Loucy (cell line): ENCODE measurements at regions not wholly inside any gene's neighbourhood (a gene's known extent, or its start where the extent isn't known, plus 50 kb on each side); places are given as distances from the start of the nearest gene placed in this dataset.

Experiments used
- H2AFZ ChIP-seq: fragments of 200-600 bp; sonication (generic); 2 replicates; pipeline ENCODE4 v1.6.0; 2016; ENCODE audit warnings: antibody characterized with exemption, mild to moderate bottlenecking, low read length, moderate library complexity
- H3F3A ChIP-seq: fragments of 200-600 bp; 2 replicates; pipeline ENCODE4 v1.6.0; 2016; ENCODE audit warnings: antibody characterized with exemption, low read depth, mild to moderate bottlenecking
- H3K27me3 ChIP-seq: fragments of 200-600 bp; sonication (generic); 2 replicates; pipeline ENCODE4 v1.6.1; 2014; ENCODE audit warnings: low read length, mild to moderate bottlenecking; ENCODE audit not compliant: insufficient read depth, poor library complexity, severe bottlenecking
- H3K36me3 ChIP-seq: fragments of 200-600 bp; sonication (generic); 2 replicates; pipeline ENCODE4 v1.6.1; 2016; ENCODE audit warnings: low read length; ENCODE audit not compliant: insufficient read depth
- H3K4me1 ChIP-seq: fragments of 200-600 bp; sonication (generic); 2 replicates; pipeline ENCODE4 v1.5.1; 2014; ENCODE audit warnings: low read length, mild to moderate bottlenecking; ENCODE audit not compliant: insufficient read depth, poor library complexity, severe bottlenecking
- H3K4me2 ChIP-seq: fragments of 200-600 bp; sonication (generic); 2 replicates; pipeline ENCODE4 v1.6.0; 2014; ENCODE audit warnings: antibody characterized with exemption, low read length, low read depth, mild to moderate bottlenecking; ENCODE audit not compliant: poor library complexity, severe bottlenecking
- H3K4me3 ChIP-seq: fragments of 200-600 bp; sonication (generic); 2 replicates; pipeline ENCODE4 v1.5.1; 2014; ENCODE audit warnings: low read length, mild to moderate bottlenecking, mixed read lengths; ENCODE audit not compliant: poor library complexity, severe bottlenecking
- H3K79me2 ChIP-seq: fragments of 200-600 bp; sonication (generic); 2 replicates; pipeline ENCODE4 v1.6.1; 2014; ENCODE audit warnings: low read length; ENCODE audit not compliant: insufficient read depth
- H3K9ac ChIP-seq: fragments of 200-600 bp; sonication (generic); 2 replicates; pipeline ENCODE4 v1.6.0; 2014; ENCODE audit warnings: mild to moderate bottlenecking, low read depth, low read length, moderate library complexity; ENCODE audit not compliant: poor library complexity, severe bottlenecking
- H3K9me2 ChIP-seq: fragments of 200-600 bp; sonication (generic); replicated peaks from 2 replicates; pipeline ENCODE4 v1.6.1; 2016; ENCODE audit warnings: low read depth, low read length, mixed read lengths
- H3K9me3 ChIP-seq: fragments of 200-600 bp; sonication (generic); 2 replicates; pipeline ENCODE4 v1.6.1; 2014; ENCODE audit warnings: mild to moderate bottlenecking, antibody characterized with exemption, low read length, low read depth; ENCODE audit not compliant: insufficient read depth
- H4K20me1 ChIP-seq: fragments of 200-600 bp; sonication (generic); 2 replicates; pipeline ENCODE4 v1.6.0; 2014; ENCODE audit warnings: antibody characterized with exemption, low read length, mild to moderate bottlenecking; ENCODE audit not compliant: insufficient read depth, poor library complexity, severe bottlenecking
- CTCF ChIP-seq: fragments of 200-600 bp; sonication (generic); conservative IDR thresholded peaks from 2 replicates; pipeline ENCODE4 v1.5.1; 2014; ENCODE audit warnings: mild to moderate bottlenecking, antibody characterized with exemption, low read length
- EZH2phosphoT487 ChIP-seq: fragments of 200-600 bp; IDR thresholded peaks from 2 replicates; pipeline ENCODE4 v1.6.1; 2018; ENCODE audit warnings: antibody characterized with exemption, mild to moderate bottlenecking, moderate library complexity, borderline replicate concordance

GRCh38 chr16:26768385-26769010 lies 298.2 kb upstream of the C16orf82 start:
- TF ChIP-seq CTCF (no peak), EZH2phosphoT487 (no peak)
- Histone ChIP-seq H3K4me1 (no peaks in the 10 kb centered on the region), H3K36me3 (no peaks in the 10 kb centered on the region), H3K4me3 (no peak overlapping the region), H3K4me2 (no peak overlapping the region), H3K9me2 (no peaks in the 10 kb centered on the region), H3F3A (no peaks in the 10 kb centered on the region), H3K79me2 (no peaks in the 10 kb centered on the region), H4K20me1 (no peaks in the 10 kb centered on the region), H3K9ac (no peak overlapping the region), H2AFZ (no peak overlapping the region), H3K9me3 (no peaks in the 10 kb centered on the region), H3K27me3 (no peaks in the 10 kb centered on the region)

GRCh38 chr16:26770547-26770946 lies 296.2 kb upstream of the C16orf82 start:
- no peaks in the 10 kb centered on the region for H3F3A ChIP-seq
- no peak overlapping the region for H2AFZ ChIP-seq
- no peak overlapping the region for H3K4me3 ChIP-seq
- H3K27me3 ChIP-seq, result no peaks in the 10 kb centered on the region
- no peaks in the 10 kb centered on the region for H3K4me1 ChIP-seq
- no peaks in the 10 kb centered on the region for H4K20me1 ChIP-seq
- no peaks in the 10 kb centered on the region; the same call in 1 of the 2 replicates for H3K9me3 ChIP-seq
- no peaks in the 10 kb centered on the region for H3K36me3 ChIP-seq
- TF ChIP-seq EZH2phosphoT487, result no peak
- no peak overlapping the region for H3K9ac ChIP-seq
- H3K4me2 ChIP-seq, result no peak overlapping the region
- H3K79me2 ChIP-seq, result no peaks in the 10 kb centered on the region
- H3K9me2 ChIP-seq, result no peaks in the 10 kb centered on the region

GRCh38 chr16:26772503-26772902 lies 294.2 kb upstream of the C16orf82 start:
- no peak overlapping the region for H3K4me2 ChIP-seq

More at GRCh38 chr16:26772503-26772902, 294.2 kb upstream of the C16orf82 start:
- no peak overlapping the region for H2AFZ ChIP-seq
- H3K27me3 ChIP-seq, result no peaks in the 10 kb centered on the region
- no peaks in the 10 kb centered on the region for H3F3A ChIP-seq
- no peaks in the 10 kb centered on the region for H4K20me1 ChIP-seq
- no peak overlapping the region for H3K4me3 ChIP-seq
- no peaks in the 10 kb centered on the region for H3K4me1 ChIP-seq
- H3K79me2 ChIP-seq, result no peaks in the 10 kb centered on the region
- no peaks in the 10 kb centered on the region for H3K36me3 ChIP-seq
- no peak for TF ChIP-seq EZH2phosphoT487
- no peak for TF ChIP-seq CTCF
- H3K9ac ChIP-seq, result no peak overlapping the region
- no peaks in the 10 kb centered on the region; the same call in 1 of the 2 replicates for H3K9me3 ChIP-seq
- no peaks in the 10 kb centered on the region for H3K9me2 ChIP-seq
